A673 (cell line): ENCODE measurements at regions not wholly inside any gene's neighbourhood (a gene's known extent, or its start where the extent isn't known, plus 50 kb on each side); places are given as distances from the start of the nearest gene placed in this dataset.

ENCODE experiments used
- BruUV-seq: library from RNA; stranded (reverse); fragments of 400-500 nt; replicated peaks from 2 replicates; lab custom pipeline; 2021; lab: Mats Ljungman, UMichigan
- CTCF ChIA-PET: fragments of 300-600 bp; sonication (Branson Sonifier 250); formaldehyde crosslinking; loops from one replicate; lab custom pipeline; 2022; ENCODE audit warnings: antibody characterized with exemption; lab: Charles Lee
- POLR2A ChIA-PET: fragments of 300-600 bp; sonication (Branson Sonifier 250); formaldehyde crosslinking; loops from one replicate; lab custom pipeline; 2022; ENCODE audit warnings: antibody characterized with exemption; ENCODE audit not compliant: low non-redundant PET; lab: Charles Lee
- DNase-seq: peaks from one replicate; pipeline ENCODE4 v3.0.0-alpha.2; 2015; ENCODE audit warnings: low spot score
- H3K27ac ChIP-seq: fragments of 200-600 bp; sonication (generic); 2 replicates; pipeline ENCODE4 v1.5.1; 2016; ENCODE audit warnings: mixed run types, low read depth, mild to moderate bottlenecking, mixed read lengths, antibody characterized with exemption, low read length; ENCODE audit not compliant: poor library complexity, severe bottlenecking
- H3K27me3 ChIP-seq: fragments of 200-600 bp; sonication (generic); replicated peaks from 2 replicates; pipeline ENCODE4 v1.6.1; 2017; ENCODE audit warnings: mixed run types, low read depth, mild to moderate bottlenecking, mixed read lengths, antibody characterized with exemption, low read length; ENCODE audit not compliant: insufficient read depth, poor library complexity
- H3K36me3 ChIP-seq: fragments of 200-600 bp; sonication (generic); 2 replicates; pipeline ENCODE4 v1.6.1; 2016; ENCODE audit warnings: mixed run types, mild to moderate bottlenecking, mixed read lengths, antibody characterized with exemption, low read length; ENCODE audit not compliant: insufficient read depth, poor library complexity, severe bottlenecking
- H3K4me1 ChIP-seq: fragments of 200-600 bp; sonication (generic); 2 replicates; pipeline ENCODE4 v1.6.1; 2017; ENCODE audit warnings: mixed run types, mild to moderate bottlenecking, mixed read lengths, antibody characterized with exemption, low read length; ENCODE audit not compliant: insufficient read depth, poor library complexity, severe bottlenecking
- H3K4me3 ChIP-seq: fragments of 200-600 bp; sonication (generic); 2 replicates; pipeline ENCODE4 v1.5.1; 2016; ENCODE audit warnings: low read depth, mixed run types, mild to moderate bottlenecking, mixed read lengths, low read length; ENCODE audit not compliant: poor library complexity, severe bottlenecking
- H3K9me3 ChIP-seq: fragments of 200-600 bp; sonication (generic); 2 replicates; pipeline ENCODE4 v1.6.1; 2016; ENCODE audit warnings: mixed run types, low read depth, mild to moderate bottlenecking, mixed read lengths, antibody characterized with exemption, low read length; ENCODE audit not compliant: poor library complexity, severe bottlenecking
- EZH2 ChIP-seq: fragments of 200-600 bp; sonication (generic); IDR thresholded peaks from 2 replicates; pipeline ENCODE4 v1.6.1; 2017; ENCODE audit warnings: borderline replicate concordance, low read depth, mild to moderate bottlenecking, mixed read lengths, antibody characterized with exemption, low read length; ENCODE audit not compliant: poor library complexity, severe bottlenecking
- intact Hi-C: fragments of 100-400 bp; cut with micrococcal nuclease; formaldehyde crosslinking; loops from one replicate; pipeline ENCODE4 v1.10.0; 2022; ENCODE audit not compliant: unreplicated experiment
- TF ChIP-seq, protein P1 (sequence below): fragments of 300-800, 200-600 bp; sonication (generic); conservative IDR thresholded peaks from 2 replicates; pipeline ENCODE4 v1.5.1; 2017; ENCODE audit warnings: low read depth, mild to moderate bottlenecking, antibody characterized with exemption, low read length, moderate library complexity, mixed read lengths

DNA sequence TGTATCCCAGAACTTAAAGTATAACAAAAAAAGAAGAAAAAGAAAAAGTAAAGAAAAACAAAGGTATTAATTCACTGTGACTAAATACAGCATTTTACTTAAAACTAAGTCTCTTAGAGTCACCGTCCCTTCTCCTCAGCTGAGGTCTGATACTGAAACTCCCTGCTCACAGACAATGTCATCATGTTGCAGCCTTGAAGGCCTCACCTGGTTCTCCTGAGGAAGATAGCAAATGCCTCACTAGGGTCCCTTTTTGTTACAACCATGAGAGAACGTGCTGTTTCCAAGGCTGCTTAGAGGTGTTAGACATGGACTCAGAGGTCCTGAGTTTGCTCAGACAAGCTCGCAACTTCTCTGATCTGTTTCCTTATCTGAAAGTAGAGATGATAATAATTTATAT lies 357.2 kb downstream of the MTRR start:
- no peaks in the 10 kb centered on the region for H3K27me3 ChIP-seq
- no peak overlapping the region for H3K4me3 ChIP-seq
- no peaks in the 10 kb centered on the region for H3K4me1 ChIP-seq
- TF ChIP-seq EZH2, result no peak
- TF ChIP-seq, protein P1, sequence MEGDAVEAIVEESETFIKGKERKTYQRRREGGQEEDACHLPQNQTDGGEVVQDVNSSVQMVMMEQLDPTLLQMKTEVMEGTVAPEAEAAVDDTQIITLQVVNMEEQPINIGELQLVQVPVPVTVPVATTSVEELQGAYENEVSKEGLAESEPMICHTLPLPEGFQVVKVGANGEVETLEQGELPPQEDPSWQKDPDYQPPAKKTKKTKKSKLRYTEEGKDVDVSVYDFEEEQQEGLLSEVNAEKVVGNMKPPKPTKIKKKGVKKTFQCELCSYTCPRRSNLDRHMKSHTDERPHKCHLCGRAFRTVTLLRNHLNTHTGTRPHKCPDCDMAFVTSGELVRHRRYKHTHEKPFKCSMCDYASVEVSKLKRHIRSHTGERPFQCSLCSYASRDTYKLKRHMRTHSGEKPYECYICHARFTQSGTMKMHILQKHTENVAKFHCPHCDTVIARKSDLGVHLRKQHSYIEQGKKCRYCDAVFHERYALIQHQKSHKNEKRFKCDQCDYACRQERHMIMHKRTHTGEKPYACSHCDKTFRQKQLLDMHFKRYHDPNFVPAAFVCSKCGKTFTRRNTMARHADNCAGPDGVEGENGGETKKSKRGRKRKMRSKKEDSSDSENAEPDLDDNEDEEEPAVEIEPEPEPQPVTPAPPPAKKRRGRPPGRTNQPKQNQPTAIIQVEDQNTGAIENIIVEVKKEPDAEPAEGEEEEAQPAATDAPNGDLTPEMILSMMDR, result no peak
- no peak overlapping the region for H3K27ac ChIP-seq
- ChIA-PET CTCF (no interaction called here), POLR2A (no interaction called here)
- DNase-seq, result no peak
- intact Hi-C loops, result no loop called here
- no peaks in the 10 kb centered on the region for H3K36me3 ChIP-seq
- H3K9me3 ChIP-seq, result peaks cover 10% of the 10 kb centered on the region
- no TSS peak for BruUV-seq

DNA sequence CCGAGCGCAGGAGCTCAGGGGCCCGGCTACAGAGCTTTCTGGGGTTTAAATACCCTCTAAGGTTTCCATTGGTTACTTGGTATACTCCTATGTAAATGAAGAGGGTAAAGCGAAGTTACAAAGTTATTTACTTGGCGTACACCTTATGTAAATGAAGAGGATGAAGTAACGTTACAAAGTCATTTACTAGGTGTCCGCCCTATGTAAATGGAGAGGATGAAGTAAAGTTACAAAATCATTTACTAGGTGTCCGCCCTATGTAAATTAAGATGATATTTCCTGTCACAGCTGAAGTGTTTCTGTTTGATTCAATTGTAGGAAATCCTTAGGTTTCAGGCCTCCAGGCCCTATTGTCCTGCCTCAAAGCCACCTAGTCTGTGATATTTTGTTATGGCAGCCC lies 358.2 kb downstream of the MTRR start:
- Histone ChIP-seq H3K27ac (no peak overlapping the region), H3K4me3 (no peak overlapping the region), H3K9me3 (peaks cover 13% of the 10 kb centered on the region), H3K27me3 (no peaks in the 10 kb centered on the region), H3K4me1 (no peaks in the 10 kb centered on the region), H3K36me3 (no peaks in the 10 kb centered on the region)
- TF ChIP-seq EZH2, result no peak
- TF ChIP-seq, protein P1, result no peak
- BruUV-seq, result no TSS peak
- intact Hi-C loops, result no loop called here
- POLR2A ChIA-PET, result interaction anchor here (0.6 kb wide), 1 partner anchor 97 kb away, joined by 5 read pairs; no protein-coding TSS in a partner anchor
- CTCF ChIA-PET, result no interaction called here
- no peak for DNase-seq

DNA sequence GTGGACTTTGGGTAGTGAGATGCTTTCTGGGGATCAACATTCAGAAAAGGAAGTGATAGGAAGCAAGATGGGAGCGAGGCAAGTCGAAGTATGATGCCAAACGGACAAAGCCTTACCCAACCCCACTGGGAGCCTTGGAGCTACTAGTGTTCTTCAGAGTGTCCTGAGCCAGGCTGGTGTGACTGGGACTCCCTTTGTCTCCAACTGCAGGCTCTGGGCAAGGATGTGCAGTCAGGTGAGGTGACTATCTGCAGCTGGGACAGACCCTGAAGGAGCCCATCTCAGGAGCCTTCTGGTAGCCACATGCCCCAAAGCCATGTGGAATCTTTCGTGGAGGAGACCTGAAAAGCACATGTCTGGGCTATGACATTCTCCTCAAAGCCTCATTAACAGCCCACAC lies 360.6 kb downstream of the MTRR start:
- DNase-seq, result no peak
- H3K27me3 ChIP-seq, result no peaks in the 10 kb centered on the region
- H3K9me3 ChIP-seq, result peaks cover 13% of the 10 kb centered on the region
- TF ChIP-seq, protein P1, result no peak
- no peak for TF ChIP-seq EZH2
- no peak overlapping the region for H3K4me3 ChIP-seq
- H3K36me3 ChIP-seq, result no peaks in the 10 kb centered on the region
- POLR2A ChIA-PET, result no interaction called here
- no peak overlapping the region for H3K27ac ChIP-seq
- BruUV-seq, result no TSS peak
- no peaks in the 10 kb centered on the region for H3K4me1 ChIP-seq
- CTCF ChIA-PET, result no interaction called here
- intact Hi-C loops, result no loop called here
